SK-N-SH treated with all-trans-retinoic acid at 6 μM for 48 hours (cell line): ENCODE measurements at regions not wholly inside any gene's neighbourhood (a gene's known extent, or its start where the extent isn't known, plus 50 kb on each side); places are given as distances from the start of the nearest gene placed in this dataset.

Source experiments
- ATAC-seq: fragments of 200-7000 bp; cut with Tn5 transposase; 3 replicates; pipeline ENCODE4 v1.9.1; 2020; ENCODE audit warnings: mild to moderate bottlenecking, moderate library complexity
- ARNTL ChIP-seq: fragments of 450-650 bp; formaldehyde crosslinking; IDR thresholded peaks from 2 replicates; pipeline ENCODE4 v1.5.0; 2020; ENCODE audit warnings: low read depth, mild to moderate bottlenecking, moderate library complexity, borderline replicate concordance
- BACH2 ChIP-seq: fragments of 250-450 bp; sonication (Bioruptor Pico); IDR thresholded peaks from 2 replicates; pipeline ENCODE4 v1.9.0; 2021; ENCODE audit warnings: mild to moderate bottlenecking, borderline replicate concordance
- CREB5 ChIP-seq: fragments of 250-450 bp; sonication (Bioruptor Pico); IDR thresholded peaks from 2 replicates; pipeline ENCODE4 v1.5.1; 2020; ENCODE audit warnings: low read depth, mild to moderate bottlenecking, moderate library complexity
- CSDC2 ChIP-seq: fragments of 250-450 bp; sonication (Bioruptor Pico); IDR thresholded peaks from 2 replicates; pipeline ENCODE4 v1.5.0; 2020; ENCODE audit warnings: mild to moderate bottlenecking, moderate library complexity
- CSRNP3 ChIP-seq: fragments of 250-450 bp; sonication (Bioruptor Pico); IDR thresholded peaks from 2 replicates; pipeline ENCODE4 v1.5.1; 2021; ENCODE audit warnings: mild to moderate bottlenecking, moderate library complexity
- GLIS3 ChIP-seq: fragments of 250-450 bp; sonication (Bioruptor Pico); IDR thresholded peaks from 2 replicates; pipeline ENCODE4 v1.5.0; 2020; ENCODE audit warnings: mild to moderate bottlenecking, moderate library complexity
- ISL1 ChIP-seq: fragments of 250-450 bp; sonication (Bioruptor Pico); IDR thresholded peaks from 2 replicates; pipeline ENCODE4 v2.1.2; 2022; ENCODE audit warnings: mild to moderate bottlenecking, moderate library complexity
- OSR1 ChIP-seq: fragments of 250-450 bp; sonication (Bioruptor Pico); IDR thresholded peaks from 2 replicates; pipeline ENCODE4 v1.8.0; 2022; ENCODE audit warnings: moderate library complexity, mild to moderate bottlenecking, inconsistent platforms
- POU6F1 ChIP-seq: fragments of 250-450 bp; sonication (Bioruptor Pico); IDR thresholded peaks from 2 replicates; pipeline ENCODE4 v1.8.0; 2021; ENCODE audit warnings: low read depth, mild to moderate bottlenecking, moderate library complexity, borderline replicate concordance
- RARB ChIP-seq: fragments of 250-450 bp; sonication (Bioruptor Pico); IDR thresholded peaks from 2 replicates; pipeline ENCODE4 v1.8.0; 2021; ENCODE audit warnings: mild to moderate bottlenecking, moderate library complexity
- SNAI2 ChIP-seq: fragments of 250-450 bp; sonication (Bioruptor Pico); IDR thresholded peaks from 2 replicates; pipeline ENCODE4 v1.5.0; 2020; ENCODE audit warnings: mild to moderate bottlenecking, moderate library complexity
- TCF4 ChIP-seq: fragments of 250-450 bp; sonication (Bioruptor Pico); IDR thresholded peaks from 2 replicates; pipeline ENCODE4 v1.8.0; 2021; ENCODE audit warnings: mild to moderate bottlenecking, moderate library complexity, borderline replicate concordance
- TSHZ2 ChIP-seq: fragments of 250-450 bp; sonication (Bioruptor Pico); IDR thresholded peaks from 2 replicates; pipeline ENCODE4 v1.5.0; 2020; ENCODE audit warnings: mild to moderate bottlenecking, moderate library complexity
- ZFP3 ChIP-seq: fragments of 250-450 bp; sonication (Bioruptor Pico); IDR thresholded peaks from 2 replicates; pipeline ENCODE4 v1.5.0; 2020; ENCODE audit warnings: mild to moderate bottlenecking, moderate library complexity
- ZFP30 ChIP-seq: fragments of 450-650 bp; formaldehyde crosslinking; IDR thresholded peaks from 2 replicates; pipeline ENCODE4 v1.5.0; 2022; ENCODE audit warnings: mild to moderate bottlenecking, moderate library complexity
- ZNF565 ChIP-seq: fragments of 450-650 bp; formaldehyde crosslinking; conservative IDR thresholded peaks from 2 replicates; pipeline ENCODE4 v1.5.0; 2020; ENCODE audit warnings: low read depth, mild to moderate bottlenecking, moderate library complexity
- ZNF70 ChIP-seq: fragments of 450-650 bp; formaldehyde crosslinking; IDR thresholded peaks from 2 replicates; pipeline ENCODE4 v1.5.0; 2020; ENCODE audit warnings: mild to moderate bottlenecking, moderate library complexity
- TF ChIP-seq, protein P1 (sequence below): fragments of 250-450 bp; sonication (Bioruptor Pico); IDR thresholded peaks from 2 replicates; pipeline ENCODE4 v1.8.0; 2020; ENCODE audit warnings: mild to moderate bottlenecking, moderate library complexity, borderline replicate concordance

DNA sequence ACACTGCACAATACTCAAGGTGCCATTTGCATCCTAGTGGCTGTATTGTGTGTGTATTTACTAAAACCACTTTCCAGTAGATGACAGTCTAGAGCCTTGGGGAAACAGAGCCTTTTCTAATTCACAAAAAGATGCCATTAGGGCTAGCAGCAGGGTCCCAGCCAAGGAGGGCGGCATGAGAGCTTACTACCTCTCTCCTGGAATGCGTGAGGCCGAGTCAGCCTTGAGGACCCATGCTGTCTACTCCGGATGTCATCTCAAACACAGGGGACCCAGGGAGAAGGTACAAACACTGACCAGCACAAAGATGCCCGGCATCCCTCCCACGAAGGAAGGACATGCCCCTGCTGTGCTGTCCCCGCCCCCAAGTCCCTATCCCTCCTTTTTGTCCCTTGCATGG, 65.5 kb downstream of the CYCS start:
- TF ChIP-seq ZNF70 (no peak), BACH2 (CRISPR knock-in tag) (no peak), ARNTL (CRISPR knock-in tag) (no peak), TSHZ2 (CRISPR knock-in tag) (no peak), RARB (CRISPR knock-in tag) (no peak), ISL1 (CRISPR knock-in tag) (no peak), SNAI2 (CRISPR knock-in tag) (no peak), ZFP3 (no peak), CSDC2 (CRISPR knock-in tag) (no peak), ZFP30 (CRISPR knock-in tag) (no peak), ZNF565 (CRISPR knock-in tag) (no peak), OSR1 (CRISPR knock-in tag) (no peak), CREB5 (CRISPR knock-in tag) (no peak), TCF4 (no peak), GLIS3 (CRISPR knock-in tag) (no peak)
- TF ChIP-seq, protein P1, sequence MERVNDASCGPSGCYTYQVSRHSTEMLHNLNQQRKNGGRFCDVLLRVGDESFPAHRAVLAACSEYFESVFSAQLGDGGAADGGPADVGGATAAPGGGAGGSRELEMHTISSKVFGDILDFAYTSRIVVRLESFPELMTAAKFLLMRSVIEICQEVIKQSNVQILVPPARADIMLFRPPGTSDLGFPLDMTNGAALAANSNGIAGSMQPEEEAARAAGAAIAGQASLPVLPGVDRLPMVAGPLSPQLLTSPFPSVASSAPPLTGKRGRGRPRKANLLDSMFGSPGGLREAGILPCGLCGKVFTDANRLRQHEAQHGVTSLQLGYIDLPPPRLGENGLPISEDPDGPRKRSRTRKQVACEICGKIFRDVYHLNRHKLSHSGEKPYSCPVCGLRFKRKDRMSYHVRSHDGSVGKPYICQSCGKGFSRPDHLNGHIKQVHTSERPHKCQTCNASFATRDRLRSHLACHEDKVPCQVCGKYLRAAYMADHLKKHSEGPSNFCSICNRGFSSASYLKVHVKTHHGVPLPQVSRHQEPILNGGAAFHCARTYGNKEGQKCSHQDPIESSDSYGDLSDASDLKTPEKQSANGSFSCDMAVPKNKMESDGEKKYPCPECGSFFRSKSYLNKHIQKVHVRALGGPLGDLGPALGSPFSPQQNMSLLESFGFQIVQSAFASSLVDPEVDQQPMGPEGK (CRISPR knock-in tag): no peak
- ATAC-seq: no peak

GRCh38 chr7:25056368-25056767, 68.7 kb downstream of the CYCS start:
- ATAC-seq: no peak
- TF ChIP-seq SNAI2 (CRISPR knock-in tag) (no peak), POU6F1 (no peak), CSRNP3 (CRISPR knock-in tag) (no peak), ZNF565 (CRISPR knock-in tag) (no peak), RARB (CRISPR knock-in tag) (no peak)
- TF ChIP-seq, protein P1 (CRISPR knock-in tag): no peak

- TF ChIP-seq ISL1 (CRISPR knock-in tag) (peak; percentile 83), ZFP3 (peak; percentile 9; the same call in 1 of the 2 replicates), CSDC2 (CRISPR knock-in tag) (no peak)
- no peak for ATAC-seq
These were observed 69.4 kb downstream of the CYCS start for GRCh38 chr7:25055520-25056220.
